ENCODE measurements at regions not wholly inside any gene's neighbourhood (a gene's known extent, or its start where the extent isn't known, plus 50 kb on each side); places are given as distances from the start of the nearest gene placed in this dataset.

DNA sequence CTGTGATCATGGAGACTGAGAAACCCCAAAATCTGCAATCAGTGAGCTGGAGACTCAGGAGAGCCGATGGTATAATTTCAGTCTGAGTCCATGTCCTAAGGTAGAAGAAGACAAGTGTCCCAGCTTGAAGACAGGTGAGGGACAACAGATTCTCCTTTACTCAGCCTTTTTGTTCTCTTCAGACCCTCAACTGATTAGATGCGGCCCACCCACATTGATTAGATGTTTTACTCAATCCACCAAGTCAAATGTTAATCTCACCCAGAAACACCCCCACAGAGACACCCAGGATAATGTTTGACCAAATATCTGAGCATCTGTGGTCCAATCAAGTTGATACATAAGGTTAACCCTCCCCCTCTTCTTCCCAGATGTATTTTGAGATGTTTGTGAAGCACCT is 131.2 kb downstream of the PFKFB3 start:
- ATAC-seq (no peak), DNase-seq (no peak)
- H3K27me3 ChIP-seq, result no peaks in the 10 kb centered on the region
- no peaks in the 10 kb centered on the region for H3K9me3 ChIP-seq
- intact Hi-C loops (cut with DNase I), result no loop called here
- H3K4me1 ChIP-seq, result peaks cover 0 to 5% of the 10 kb centered on the region in 2 donors
- no peaks in the 10 kb centered on the region for H3K36me3 ChIP-seq
- H3K27ac ChIP-seq, result no peak overlapping the region
- TF ChIP-seq, protein P1, sequence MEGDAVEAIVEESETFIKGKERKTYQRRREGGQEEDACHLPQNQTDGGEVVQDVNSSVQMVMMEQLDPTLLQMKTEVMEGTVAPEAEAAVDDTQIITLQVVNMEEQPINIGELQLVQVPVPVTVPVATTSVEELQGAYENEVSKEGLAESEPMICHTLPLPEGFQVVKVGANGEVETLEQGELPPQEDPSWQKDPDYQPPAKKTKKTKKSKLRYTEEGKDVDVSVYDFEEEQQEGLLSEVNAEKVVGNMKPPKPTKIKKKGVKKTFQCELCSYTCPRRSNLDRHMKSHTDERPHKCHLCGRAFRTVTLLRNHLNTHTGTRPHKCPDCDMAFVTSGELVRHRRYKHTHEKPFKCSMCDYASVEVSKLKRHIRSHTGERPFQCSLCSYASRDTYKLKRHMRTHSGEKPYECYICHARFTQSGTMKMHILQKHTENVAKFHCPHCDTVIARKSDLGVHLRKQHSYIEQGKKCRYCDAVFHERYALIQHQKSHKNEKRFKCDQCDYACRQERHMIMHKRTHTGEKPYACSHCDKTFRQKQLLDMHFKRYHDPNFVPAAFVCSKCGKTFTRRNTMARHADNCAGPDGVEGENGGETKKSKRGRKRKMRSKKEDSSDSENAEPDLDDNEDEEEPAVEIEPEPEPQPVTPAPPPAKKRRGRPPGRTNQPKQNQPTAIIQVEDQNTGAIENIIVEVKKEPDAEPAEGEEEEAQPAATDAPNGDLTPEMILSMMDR (IDR thresholded peaks at IDR 0.05), result no peak
- H3K4me3 ChIP-seq, result no peak overlapping the region

DNA sequence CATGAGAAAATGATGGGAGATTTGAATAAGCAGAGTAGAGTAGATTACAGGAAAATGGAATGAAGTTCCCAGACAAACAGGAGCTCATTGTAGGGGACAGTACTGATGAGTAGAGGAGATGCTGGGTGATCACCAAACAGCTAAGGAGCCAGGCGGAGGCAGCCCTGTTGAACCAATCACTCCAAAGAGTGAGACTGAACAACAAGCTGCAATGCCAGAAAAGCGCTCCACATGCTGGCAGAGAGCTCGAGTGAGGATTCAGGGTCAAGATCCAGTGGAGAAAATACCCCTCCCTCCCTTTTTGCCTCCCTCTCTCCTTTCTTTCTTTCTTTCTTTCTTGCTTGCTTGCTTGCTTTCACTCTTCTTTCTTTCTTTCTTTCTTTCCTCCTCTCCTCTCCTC is 133.3 kb downstream of the PFKFB3 start:
- Histone ChIP-seq H3K36me3 (no peaks in the 10 kb centered on the region), H3K27ac (no peak overlapping the region), H3K4me3 (no peak overlapping the region), H3K27me3 (no peaks in the 10 kb centered on the region), H3K9me3 (no peaks in the 10 kb centered on the region), H3K4me1 (no peaks in the 10 kb centered on the region)
- ATAC-seq (no peak), DNase-seq (no peak)
- TF ChIP-seq, protein P1 (IDR thresholded peaks at IDR 0.05), result no peak
- intact Hi-C loops (cut with DNase I), result no loop called here

DNA sequence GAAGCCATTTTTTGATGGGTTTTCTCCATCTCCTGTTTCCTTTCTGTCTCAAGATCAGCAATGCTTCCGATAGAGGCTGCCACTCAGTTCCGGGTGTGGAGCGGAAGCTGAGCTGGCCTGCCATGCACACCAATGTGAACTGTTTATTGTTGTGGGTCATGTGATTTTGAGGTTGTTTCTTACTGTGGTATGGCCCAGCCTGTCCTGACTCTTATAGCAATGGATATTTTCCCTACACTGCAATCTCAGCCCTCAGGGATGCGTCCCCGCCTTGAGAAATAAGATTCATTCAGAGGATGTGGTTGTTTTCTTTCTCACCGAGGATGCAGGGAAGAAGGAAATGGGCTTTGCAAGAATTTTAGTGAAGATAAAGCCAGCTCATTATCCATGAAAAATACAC is 134.7 kb downstream of the PFKFB3 start:
- Histone ChIP-seq H3K36me3 (no peaks in the 10 kb centered on the region), H3K4me1 (no peaks in the 10 kb centered on the region), H3K27ac (peak overlapping the region in 1 of 2 donors; percentile 14), H3K4me3 (no peak overlapping the region), H3K27me3 (no peaks in the 10 kb centered on the region), H3K9me3 (no peaks in the 10 kb centered on the region)
- no peak for ATAC-seq
- TF ChIP-seq, protein P1 (IDR thresholded peaks at IDR 0.05), result no peak
- DNase-seq, result no peak
- intact Hi-C loops (cut with DNase I), result no loop called here

DNA sequence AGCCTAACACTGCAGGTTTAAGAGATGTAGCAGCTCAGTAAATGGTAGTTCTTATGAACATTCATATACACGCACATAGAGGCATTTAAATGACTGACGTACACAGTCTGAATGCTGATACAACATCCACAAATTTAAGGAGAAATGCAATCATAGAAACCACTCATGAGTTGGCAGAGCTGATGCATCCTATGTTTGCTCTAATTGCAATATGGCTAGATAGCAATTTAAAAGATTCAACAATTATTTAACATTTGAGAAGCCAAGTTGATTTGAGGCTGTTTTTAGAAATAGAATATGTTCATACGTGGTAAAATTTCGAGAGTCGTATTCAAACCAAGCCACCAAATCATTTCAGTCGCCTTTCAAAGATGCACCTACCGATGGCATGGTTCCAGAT is 135.6 kb downstream of the PFKFB3 start:
- no peaks in the 10 kb centered on the region for H3K27me3 ChIP-seq
- ATAC-seq (no peak), DNase-seq (no peak)
- H3K4me1 ChIP-seq, result no peaks in the 10 kb centered on the region
- no peak overlapping the region for H3K4me3 ChIP-seq
- H3K36me3 ChIP-seq, result no peaks in the 10 kb centered on the region
- no peak overlapping the region for H3K27ac ChIP-seq
- intact Hi-C loops (cut with DNase I), result no loop called here
- no peaks in the 10 kb centered on the region for H3K9me3 ChIP-seq
- TF ChIP-seq, protein P1 (IDR thresholded peaks at IDR 0.05), result no peak

DNA sequence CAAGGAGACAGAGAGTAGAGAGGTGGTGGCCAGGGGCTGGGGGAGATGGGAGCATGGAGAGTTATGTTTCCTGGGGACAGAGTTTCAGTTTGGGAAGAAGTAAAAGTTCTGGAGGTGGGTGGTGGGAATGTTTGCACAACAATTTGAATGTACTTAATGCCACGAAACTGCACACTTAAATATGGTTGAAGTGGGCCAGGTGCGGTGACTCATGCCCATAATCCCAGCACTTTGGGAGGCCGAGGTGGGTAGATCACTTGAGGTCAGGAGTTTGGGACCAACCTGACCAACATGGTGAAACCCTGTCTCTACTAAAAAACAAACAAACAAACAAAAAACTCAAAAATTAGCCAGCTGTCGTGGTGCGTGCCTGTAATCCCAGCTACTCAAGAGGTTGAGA is 137.2 kb downstream of the PFKFB3 start:
- intact Hi-C loops (cut with DNase I), result no loop called here
- Histone ChIP-seq H3K36me3 (no peaks in the 10 kb centered on the region), H3K27ac (no peak overlapping the region), H3K27me3 (no peaks in the 10 kb centered on the region), H3K4me3 (no peak overlapping the region), H3K4me1 (no peaks in the 10 kb centered on the region), H3K9me3 (no peaks in the 10 kb centered on the region)
- ATAC-seq (peak; percentile 77), DNase-seq (no peak)
- TF ChIP-seq, protein P1 (IDR thresholded peaks at IDR 0.05), result no peak

All from left lung (tissue), 4 donors.